PC-9 (cell line): ENCODE measurements at regions not wholly inside any gene's neighbourhood (a gene's known extent, or its start where the extent isn't known, plus 50 kb on each side); places are given as distances from the start of the nearest gene placed in this dataset.

ENCODE experiments used
- EZH2 ChIP-seq: fragments of 200-600 bp; sonication (generic); IDR thresholded peaks from 2 replicates; pipeline ENCODE4 v1.8.0; 2017; ENCODE audit warnings: antibody characterized with exemption, low read depth
- TF ChIP-seq, protein P1 (sequence below): fragments of 200-600 bp; sonication (generic); conservative IDR thresholded peaks from 2 replicates; pipeline ENCODE4 v1.6.1; 2017; ENCODE audit warnings: mixed run types, antibody characterized with exemption, mild to moderate bottlenecking, moderate library complexity

DNA sequence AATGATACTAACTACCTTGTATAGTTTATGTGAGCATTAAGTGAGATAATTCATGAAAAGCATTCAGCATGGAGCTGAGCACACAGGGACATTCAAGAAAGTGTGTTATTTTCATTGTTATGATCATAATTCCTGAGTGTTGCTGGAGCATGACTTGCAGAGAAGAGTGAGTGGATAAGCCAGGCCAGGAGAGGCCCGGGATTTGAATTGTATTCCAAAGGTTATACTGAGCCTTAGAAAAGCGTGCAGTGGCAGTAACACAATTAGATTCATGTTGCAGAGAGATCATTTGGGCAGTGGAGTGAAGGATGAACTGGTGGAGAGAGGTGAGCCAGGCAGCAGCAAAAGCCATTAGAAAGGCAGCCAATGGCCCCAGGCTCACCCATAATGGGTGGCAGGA, 142.9 kb upstream of the SH3BP4 start:
- TF ChIP-seq, protein P1, sequence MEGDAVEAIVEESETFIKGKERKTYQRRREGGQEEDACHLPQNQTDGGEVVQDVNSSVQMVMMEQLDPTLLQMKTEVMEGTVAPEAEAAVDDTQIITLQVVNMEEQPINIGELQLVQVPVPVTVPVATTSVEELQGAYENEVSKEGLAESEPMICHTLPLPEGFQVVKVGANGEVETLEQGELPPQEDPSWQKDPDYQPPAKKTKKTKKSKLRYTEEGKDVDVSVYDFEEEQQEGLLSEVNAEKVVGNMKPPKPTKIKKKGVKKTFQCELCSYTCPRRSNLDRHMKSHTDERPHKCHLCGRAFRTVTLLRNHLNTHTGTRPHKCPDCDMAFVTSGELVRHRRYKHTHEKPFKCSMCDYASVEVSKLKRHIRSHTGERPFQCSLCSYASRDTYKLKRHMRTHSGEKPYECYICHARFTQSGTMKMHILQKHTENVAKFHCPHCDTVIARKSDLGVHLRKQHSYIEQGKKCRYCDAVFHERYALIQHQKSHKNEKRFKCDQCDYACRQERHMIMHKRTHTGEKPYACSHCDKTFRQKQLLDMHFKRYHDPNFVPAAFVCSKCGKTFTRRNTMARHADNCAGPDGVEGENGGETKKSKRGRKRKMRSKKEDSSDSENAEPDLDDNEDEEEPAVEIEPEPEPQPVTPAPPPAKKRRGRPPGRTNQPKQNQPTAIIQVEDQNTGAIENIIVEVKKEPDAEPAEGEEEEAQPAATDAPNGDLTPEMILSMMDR, result no peak
- no peak for TF ChIP-seq EZH2
